ENCODE measurements at regions not wholly inside any gene's neighbourhood (a gene's known extent, or its start where the extent isn't known, plus 50 kb on each side); places are given as distances from the start of the nearest gene placed in this dataset.

- DNase-seq (ENCODE audit: low spot score) = no peak
These were observed 279.8 kb upstream of the EEF2KMT start for GRCh38 chr16:5377280-5377898.

DNA sequence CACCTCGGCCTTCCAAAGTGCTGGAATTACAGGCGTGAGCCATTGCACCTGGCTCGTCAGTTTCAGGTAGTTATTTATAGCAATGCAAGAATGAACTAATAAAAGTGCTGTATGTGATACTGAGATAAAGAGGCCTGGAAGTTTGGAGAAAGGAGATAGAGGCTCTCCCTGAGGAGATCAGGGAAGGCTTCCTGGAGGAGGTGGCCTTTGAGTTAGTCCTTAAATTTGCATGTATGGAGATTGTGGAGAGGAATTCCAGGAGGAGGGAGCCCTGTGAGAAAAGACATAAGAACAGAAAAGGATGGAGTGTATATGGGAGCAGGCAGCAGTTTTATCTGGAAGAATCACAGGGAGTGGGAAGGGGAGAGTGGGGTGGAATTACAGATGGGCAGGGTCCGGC is 276.6 kb upstream of the EEF2KMT start:
- DNase-seq (ENCODE audit: low spot score) = no peak

GRCh38 chr16:5367951-5368350 is 270.4 kb upstream of the EEF2KMT start:
- no peak for DNase-seq (ENCODE audit: low spot score)

GRCh38 chr16:5366126-5366525 is 268.5 kb upstream of the EEF2KMT start:
- no peak for DNase-seq (ENCODE audit: low spot score)

DNA sequence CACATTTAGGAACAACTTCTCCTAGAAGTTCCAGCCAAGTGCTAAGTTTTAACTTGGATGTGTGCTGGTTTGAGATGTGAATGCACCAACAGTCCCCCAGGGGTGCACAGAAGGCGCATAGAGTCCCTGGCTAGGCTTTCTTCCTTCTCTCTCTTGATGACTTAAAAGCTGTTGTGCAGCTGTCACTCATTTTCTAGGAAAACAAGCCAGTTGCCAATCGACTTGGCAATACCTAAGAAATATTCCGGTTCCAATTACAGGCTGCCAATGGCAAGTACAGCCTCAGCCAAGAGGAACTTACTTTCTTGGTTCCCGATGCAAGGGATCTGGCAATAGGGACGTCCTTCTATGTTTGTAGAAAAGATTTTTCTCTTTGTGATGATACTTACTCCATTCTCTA is 266.6 kb upstream of the EEF2KMT start:
- DNase-seq (ENCODE audit: low spot score) = no peak

DNA sequence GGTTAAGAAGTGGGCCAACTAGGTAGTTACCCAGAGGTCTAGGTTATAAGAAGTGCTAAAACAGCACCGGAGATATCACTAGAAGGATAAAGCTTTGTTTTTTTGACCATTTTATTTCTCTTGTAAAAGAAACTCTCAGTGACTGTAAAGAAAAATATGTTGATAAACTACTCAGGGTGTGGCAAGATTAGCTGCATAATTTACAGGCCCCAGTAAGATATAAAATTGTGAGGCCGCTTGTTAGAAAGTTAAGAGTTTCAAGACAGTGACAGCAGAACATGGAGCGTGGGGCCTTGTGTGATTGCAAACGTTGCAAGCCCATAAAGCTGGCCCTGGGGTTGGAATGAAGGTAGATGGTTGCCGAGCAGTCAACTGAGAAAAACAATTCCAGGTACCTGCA is 263.7 kb upstream of the EEF2KMT start:
- DNase-seq (ENCODE audit: low spot score) = no peak

DNA sequence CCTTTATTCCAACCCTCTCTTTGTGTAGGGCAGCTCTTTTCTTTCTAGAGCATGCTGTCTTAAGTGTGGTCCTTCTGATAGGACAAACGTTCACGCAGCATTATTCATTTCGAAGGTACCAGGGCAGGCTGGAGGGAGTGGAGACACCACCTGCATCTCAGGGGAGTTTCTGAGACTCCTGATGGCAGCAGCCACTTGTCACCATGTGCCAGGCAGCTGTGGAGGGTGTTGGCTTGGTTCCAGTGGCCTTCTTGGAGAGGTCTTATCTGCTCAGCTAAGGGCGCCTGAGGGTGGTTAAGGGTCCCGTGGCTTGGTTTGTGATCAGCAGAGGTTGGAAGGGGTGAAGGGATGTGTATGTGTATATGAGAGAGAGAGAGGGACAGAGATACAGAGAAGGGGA is 257.1 kb upstream of the EEF2KMT start:
- no peak for DNase-seq (ENCODE audit: low spot score)

DNA sequence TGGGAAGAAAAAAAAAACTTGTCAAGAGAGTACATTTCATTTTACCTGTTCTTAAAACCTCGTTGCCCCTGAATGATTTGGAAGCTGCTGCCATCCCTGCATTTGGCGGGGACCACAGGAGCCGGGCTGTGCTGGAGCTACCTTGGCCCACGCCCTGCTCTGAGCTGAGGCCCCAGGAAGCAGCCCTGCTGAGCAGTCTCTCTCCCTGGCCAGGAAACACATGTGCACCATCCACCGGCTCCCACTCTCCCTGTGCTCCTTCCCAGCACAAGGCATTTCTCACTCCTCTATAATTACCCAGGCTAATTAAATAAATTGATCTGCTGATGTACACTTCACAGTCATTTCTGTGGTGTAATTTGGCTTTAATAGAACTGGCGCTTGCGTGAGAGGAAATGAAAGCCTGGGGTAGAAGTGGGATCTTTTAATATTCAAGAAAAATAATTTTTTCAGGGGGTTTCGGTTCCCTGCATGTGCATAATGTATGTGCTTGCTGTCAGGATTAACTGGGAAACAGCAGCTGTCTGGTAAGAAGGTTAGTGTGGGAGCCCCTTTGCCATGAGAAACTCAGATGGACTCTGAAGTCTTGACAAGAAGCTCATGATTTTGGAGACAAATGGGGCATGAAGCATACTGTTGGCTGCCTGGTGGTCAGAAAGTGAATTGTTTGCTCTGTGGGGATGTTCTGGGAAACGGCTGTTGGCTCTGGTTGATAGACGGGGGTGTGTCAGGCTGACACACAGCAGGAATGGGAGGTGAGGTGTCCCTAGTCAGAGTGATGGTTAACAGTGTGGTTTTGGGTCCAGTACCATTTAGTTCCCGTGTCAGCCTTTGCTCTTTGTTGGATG is 252.3 kb upstream of the EEF2KMT start:
- peak; percentile 1 for DNase-seq (ENCODE audit: low spot score)

DNA sequence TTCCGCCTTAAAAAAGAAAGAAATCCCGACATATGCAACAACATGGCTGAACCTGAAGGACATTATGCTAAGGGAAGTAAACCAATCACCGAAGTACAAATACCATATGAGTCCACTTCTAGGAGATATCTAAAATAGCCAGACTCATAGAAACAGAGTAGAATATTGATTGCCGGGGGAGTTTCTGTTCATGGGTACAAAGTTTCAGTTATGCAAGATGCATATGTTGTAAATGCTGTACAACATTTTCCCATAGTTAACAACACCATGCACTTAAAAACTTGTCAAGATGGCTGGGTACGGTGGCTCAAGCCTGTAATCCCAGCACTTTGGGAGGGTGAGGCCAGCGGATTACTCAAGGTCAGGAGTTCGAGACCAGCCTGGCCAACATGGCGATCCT is 251.5 kb upstream of the EEF2KMT start:
- no peak for DNase-seq (ENCODE audit: low spot score)

- no peak for DNase-seq (ENCODE audit: low spot score)
These were observed 250.0 kb upstream of the EEF2KMT start for GRCh38 chr16:5347561-5347960.

DNA sequence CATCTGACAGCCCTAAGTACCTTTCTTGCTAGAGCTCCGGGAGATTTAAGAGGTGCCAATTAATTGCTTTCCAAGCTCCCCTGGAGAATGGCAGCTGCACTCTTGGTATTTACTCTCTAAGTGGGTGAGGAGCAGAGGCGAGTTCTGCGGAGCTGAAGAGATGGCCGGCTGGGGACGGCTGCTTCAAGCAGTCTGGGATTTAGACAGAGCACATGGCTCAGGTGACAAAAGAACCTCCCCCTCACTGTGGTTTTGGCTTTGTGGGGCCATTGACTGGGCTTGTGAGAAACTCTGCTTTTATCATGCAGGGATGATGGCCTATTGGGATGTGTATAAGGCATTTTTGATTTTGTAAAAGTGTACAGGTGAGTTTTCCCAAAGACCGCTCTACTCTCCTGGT is 239.3 kb upstream of the EEF2KMT start:
- DNase-seq (ENCODE audit: low spot score) = no peak

GRCh38 chr16:5333991-5334390 is 236.4 kb upstream of the EEF2KMT start:
- DNase-seq (ENCODE audit: low spot score) = no peak

DNA sequence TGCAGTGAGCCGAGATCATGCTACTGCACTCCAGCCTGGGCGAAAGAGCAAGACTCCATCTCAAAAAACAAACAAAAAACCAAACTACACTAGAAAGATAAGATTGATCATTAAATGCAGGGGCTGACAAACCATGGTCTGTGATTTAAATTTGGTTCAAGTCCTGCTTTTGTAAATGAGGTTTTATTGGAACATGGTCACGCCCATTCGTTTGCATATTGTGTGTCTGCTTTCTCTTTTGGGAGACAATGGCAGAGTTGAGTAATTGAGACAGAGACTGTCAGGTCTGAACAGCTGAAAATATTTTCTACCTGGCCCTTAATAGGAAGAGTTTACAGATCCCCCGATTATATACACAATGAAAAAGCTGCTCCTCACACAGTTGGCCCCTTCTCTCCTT is 235.5 kb upstream of the EEF2KMT start:
- DNase-seq (ENCODE audit: low spot score) = no peak

DNA sequence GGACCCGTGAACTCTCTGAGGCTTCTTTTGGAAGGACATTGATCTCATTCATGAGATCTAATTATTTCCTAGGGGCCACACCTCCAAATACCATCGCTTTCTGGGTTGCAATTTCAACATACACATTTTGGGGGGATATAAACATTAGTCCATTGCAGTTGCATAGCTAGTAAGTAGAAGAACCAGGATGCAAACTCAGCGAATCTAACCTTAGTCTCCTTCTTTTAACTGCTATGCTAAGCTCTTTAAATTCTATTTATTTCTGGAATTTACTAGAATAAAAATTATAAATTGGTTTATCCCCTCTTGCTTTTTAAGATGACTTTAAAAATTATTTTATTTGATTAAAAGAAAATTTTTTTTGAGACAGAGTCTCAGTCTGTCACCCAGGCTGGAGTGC is 232.5 kb upstream of the EEF2KMT start:
- DNase-seq (ENCODE audit: low spot score) = no peak

DNA sequence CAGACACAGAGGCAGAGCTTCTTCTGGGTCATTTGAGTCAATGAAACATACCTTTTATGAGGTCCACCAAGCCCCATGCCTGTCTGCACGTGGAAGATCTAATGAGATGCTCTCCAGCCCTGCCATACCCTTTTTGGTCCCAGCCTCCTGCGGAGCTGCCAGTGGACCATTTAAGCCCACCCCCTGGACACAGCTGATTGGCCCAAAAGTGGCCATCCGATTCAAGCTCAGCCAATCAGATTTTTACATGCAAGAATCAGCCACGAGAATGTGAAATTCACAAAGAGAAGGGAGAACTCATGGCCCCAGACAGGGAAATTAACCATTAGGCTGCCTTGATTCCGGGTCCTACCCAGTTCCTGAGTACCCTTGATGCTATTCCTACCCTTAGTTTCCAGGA is 231.0 kb upstream of the EEF2KMT start:
- DNase-seq (ENCODE audit: low spot score) = no peak

- DNase-seq (ENCODE audit: low spot score) = no peak
These were observed 228.8 kb upstream of the EEF2KMT start for GRCh38 chr16:5326395-5326794.

GRCh38 chr16:5325932-5326331 is 228.3 kb upstream of the EEF2KMT start:
- no peak for DNase-seq (ENCODE audit: low spot score)

GRCh38 chr16:5323284-5324141 is 225.9 kb upstream of the EEF2KMT start:
- no peak for DNase-seq (ENCODE audit: low spot score)

- DNase-seq (ENCODE audit: low spot score) = peak; percentile 48
These were observed 224.3 kb upstream of the EEF2KMT start for GRCh38 chr16:5321930-5322329.

DNA sequence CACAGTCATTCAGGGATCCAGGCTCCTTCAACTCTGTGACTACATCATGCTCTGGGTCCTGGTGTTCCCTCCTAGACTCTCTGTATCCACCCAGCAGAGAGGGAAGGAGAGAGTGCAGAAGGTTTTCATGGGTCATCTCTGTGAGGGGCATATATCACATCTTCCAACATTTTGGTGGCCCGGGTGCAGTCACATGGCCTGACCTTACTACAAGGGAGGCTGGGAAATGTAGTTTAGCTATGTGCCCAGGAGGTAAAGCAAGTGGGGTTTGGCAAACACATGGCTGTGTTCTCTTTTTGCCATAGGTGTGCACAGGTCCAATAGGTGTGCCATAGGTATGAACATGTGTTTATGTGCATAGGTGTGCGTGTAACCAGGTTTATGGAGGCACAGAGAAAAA is 222.2 kb upstream of the EEF2KMT start:
- DNase-seq (ENCODE audit: low spot score) = no peak

- DNase-seq (ENCODE audit: low spot score) = no peak
These were observed 218.3 kb upstream of the EEF2KMT start for GRCh38 chr16:5315914-5316313.

- no peak for DNase-seq (ENCODE audit: low spot score)
These were observed 216.8 kb upstream of the EEF2KMT start for GRCh38 chr16:5314377-5314776.

Data from RKO (cell line).